IMR-90 (cell line): ENCODE measurements at regions not wholly inside any gene's neighbourhood (a gene's known extent, or its start where the extent isn't known, plus 50 kb on each side); places are given as distances from the start of the nearest gene placed in this dataset.
"Not testable (repeated sequence)": the region's sequence is repeated elsewhere in the genome, so short reads cannot be mapped to it uniquely, and the experiment has no call there.

ENCODE experiments used
- ATAC-seq: fragments of 200-7000 bp; cut with Tn5 transposase; 2 replicates; pipeline ENCODE4 v1.9.1; 2020; ENCODE audit warnings: low read depth, mild to moderate bottlenecking, moderate library complexity
- BruUV-seq: library from RNA; stranded (reverse); fragments of 400-500 nt; replicated peaks from 2 replicates; lab custom pipeline; 2021; lab: Mats Ljungman, UMichigan
- CTCF ChIA-PET: fragments of 300-600 bp; formaldehyde crosslinking; extraction: SDS; loops from one replicate; lab custom pipeline; 2021; ENCODE audit warnings: antibody characterized with exemption; lab: Yijun Ruan, JAX
- POLR2A ChIA-PET: fragments of 300-600 bp; sonication (Branson Sonifier 250); formaldehyde crosslinking; loops from one replicate; lab custom pipeline; 2022; ENCODE audit warnings: antibody characterized with exemption; ENCODE audit not compliant: unreplicated experiment; lab: Charles Lee
- DNase-seq: peaks from one replicate; pipeline ENCODE4 v3.0.0; 2013
- H2AFZ ChIP-seq: replicated peaks from 2 replicates; pipeline ENCODE3; 2013; ENCODE audit warnings: low read length, mild to moderate bottlenecking; ENCODE audit not compliant: poor library complexity
- H2AK5ac ChIP-seq: 2 replicates; pipeline ENCODE4 v1.6.1; 2013; ENCODE audit warnings: low read depth, low read length, inconsistent platforms
- H2AK9ac ChIP-seq: replicated peaks from 2 replicates; pipeline ENCODE3; 2013; ENCODE audit warnings: mild to moderate bottlenecking, low read depth, low read length, moderate library complexity; ENCODE audit not compliant: poor library complexity
- H2BK120ac ChIP-seq: 2 replicates; pipeline ENCODE4 v1.6.1; 2013; ENCODE audit warnings: low read depth, low read length, inconsistent platforms
- H2BK15ac ChIP-seq: 3 replicates; pipeline ENCODE4 v1.6.1; 2013; ENCODE audit warnings: low read depth, low read length, inconsistent platforms
- H2BK20ac ChIP-seq: 2 replicates; pipeline ENCODE4 v1.6.1; 2013; ENCODE audit warnings: low read depth, mild to moderate bottlenecking, inconsistent platforms, low read length, moderate library complexity
- H2BK5ac ChIP-seq: 2 replicates; pipeline ENCODE4 v1.6.1; 2013; ENCODE audit warnings: mild to moderate bottlenecking, low read depth, low read length, inconsistent platforms; ENCODE audit not compliant: poor library complexity, severe bottlenecking
- H3K14ac ChIP-seq: replicated peaks from 2 replicates; pipeline ENCODE4 v1.6.1; 2013; ENCODE audit warnings: low read depth, low read length, inconsistent platforms
- H3K18ac ChIP-seq: 2 replicates; pipeline ENCODE4 v1.6.1; 2013; ENCODE audit warnings: low read depth, low read length, control low read depth
- H3K23ac ChIP-seq: 2 replicates; pipeline ENCODE4 v1.6.1; 2013; ENCODE audit warnings: low read depth, low read length, inconsistent platforms
- H3K27ac ChIP-seq: 2 replicates; pipeline ENCODE4 v1.5.1; 2013; ENCODE audit warnings: mild to moderate bottlenecking, control low read depth, low read length; ENCODE audit not compliant: insufficient read depth
- H3K27me3 ChIP-seq: 2 replicates; pipeline ENCODE4 v1.6.1; 2013; ENCODE audit warnings: low read length; ENCODE audit not compliant: control insufficient read depth, insufficient read depth
- H3K36me3 ChIP-seq: 2 replicates; pipeline ENCODE4 v1.6.1; 2013; ENCODE audit warnings: low read length, mixed read lengths; ENCODE audit not compliant: control insufficient read depth, insufficient read depth
- H3K4ac ChIP-seq: 2 replicates; pipeline ENCODE4 v1.6.1; 2013; ENCODE audit warnings: low read depth, low read length, inconsistent platforms
- H3K4me1 ChIP-seq: 2 replicates; pipeline ENCODE4 v1.6.1; 2013; ENCODE audit warnings: low read length, mixed read lengths; ENCODE audit not compliant: control insufficient read depth, insufficient read depth
- H3K4me2 ChIP-seq: 2 replicates; pipeline ENCODE4 v1.6.1; 2013; ENCODE audit warnings: low read depth, mild to moderate bottlenecking, control low read depth, low read length, moderate library complexity
- H3K4me3 ChIP-seq: 2 replicates; pipeline ENCODE4 v1.5.1; 2013; ENCODE audit warnings: low read depth, mild to moderate bottlenecking, control low read depth, low read length, moderate library complexity; ENCODE audit not compliant: insufficient read depth
- H3K56ac ChIP-seq: 2 replicates; pipeline ENCODE4 v1.6.1; 2013; ENCODE audit warnings: low read length, inconsistent platforms; ENCODE audit not compliant: insufficient read depth; ENCODE audit errors: extremely low read depth
- H3K79me1 ChIP-seq, 2 experiments: 2 replicates each; pipeline ENCODE4 v1.6.1; 2013; ENCODE audit warnings: low read length in 2 of 2, inconsistent platforms in 1 of 2, low read depth in 1 of 2
- H3K9ac ChIP-seq: 2 replicates; pipeline ENCODE4 v1.6.1; 2013; ENCODE audit warnings: low read depth, low read length, control low read depth
- H3K9me1 ChIP-seq: 2 replicates; pipeline ENCODE4 v1.6.1; 2013; ENCODE audit warnings: low read length, inconsistent platforms; ENCODE audit not compliant: insufficient read depth
- H3K9me3 ChIP-seq: 2 replicates; pipeline ENCODE4 v1.6.1; 2013; ENCODE audit warnings: low read length; ENCODE audit not compliant: control insufficient read depth, insufficient read depth
- H4K20me1 ChIP-seq: 2 replicates; pipeline ENCODE4 v1.6.1; 2013; ENCODE audit warnings: low read length, inconsistent platforms; ENCODE audit not compliant: insufficient read depth
- H4K5ac ChIP-seq: 2 replicates; pipeline ENCODE4 v1.6.1; 2013; ENCODE audit warnings: mild to moderate bottlenecking, low read depth, low read length, control low read depth
- H4K8ac ChIP-seq, 2 experiments: 2 replicates each; pipeline ENCODE4 v1.6.1; 2013; ENCODE audit warnings: low read depth in 2 of 2, low read length in 2 of 2, control low read depth in 1 of 2, inconsistent platforms in 1 of 2
- H4K91ac ChIP-seq: 2 replicates; pipeline ENCODE4 v1.6.1; 2013; ENCODE audit warnings: low read depth, low read length, inconsistent platforms; ENCODE audit not compliant: insufficient read depth
- WGBS, 2 experiments: methylation state at CpG; one replicate each; pipeline versions ENCODE4 v1.1.5 to v1.1.7; 2013; ENCODE audit warnings: missing lambda C conversion rate in 2 of 2; ENCODE audit not compliant: insufficient read length in 1 of 2; ENCODE audit errors: extremely low coverage in 2 of 2; 5-methylcytosine and 5-hydroxymethylcytosine counted together
- dilution Hi-C: fragments of 300-500 bp; cut with HindIII; formaldehyde crosslinking; loops from one replicate; pipeline ENCODE4 v1.14.3; 2018; ENCODE audit warnings: low sequenced_read_pairs; ENCODE audit not compliant: unreplicated experiment
- in situ Hi-C: fragments of 300-500 bp; cut with MboI; formaldehyde crosslinking; loops from 3 replicates; pipeline ENCODE4 v1.14.3; 2019; ENCODE audit warnings: low sequenced_read_pairs, inconsistent platforms, mixed read lengths
- intact Hi-C: fragments of 100-400 bp; cut with micrococcal nuclease; formaldehyde crosslinking; loops from 2 replicates; pipeline ENCODE4 v1.10.0; 2022

- H3K9me3 ChIP-seq, H2AFZ ChIP-seq, H3K36me3 ChIP-seq, H3K56ac ChIP-seq, H3K18ac ChIP-seq, H4K20me1 ChIP-seq, BruUV-seq, H2AK5ac ChIP-seq, H2BK120ac ChIP-seq, H3K4me2 ChIP-seq, H4K91ac ChIP-seq, H3K9me1 ChIP-seq, H2BK20ac ChIP-seq, H3K14ac ChIP-seq, DNase-seq, H4K8ac ChIP-seq, H4K5ac ChIP-seq, H3K27me3 ChIP-seq, intact Hi-C loops, H3K79me1 ChIP-seq, H2BK5ac ChIP-seq, ATAC-seq, dilution Hi-C loops, H2AK9ac ChIP-seq, H3K27ac ChIP-seq, H3K4ac ChIP-seq, H3K4me1 ChIP-seq, POLR2A ChIA-PET, H3K23ac ChIP-seq, H3K9ac ChIP-seq, in situ Hi-C loops, H2BK15ac ChIP-seq, CTCF ChIA-PET, H3K4me3 ChIP-seq: not testable (repeated sequence)
- no CpG with 5 or more reads among the region's 1 CpG for WGBS, 2 experiments
These were observed 99.0 kb upstream of the THOC3 start for GRCh38 chr5:176067162-176067561.

- H2AFZ ChIP-seq, H3K4ac ChIP-seq, in situ Hi-C loops, H3K9ac ChIP-seq, DNase-seq, H3K23ac ChIP-seq, CTCF ChIA-PET, H3K9me1 ChIP-seq, H3K56ac ChIP-seq, H4K20me1 ChIP-seq, H3K4me3 ChIP-seq, H4K5ac ChIP-seq, H3K4me1 ChIP-seq, BruUV-seq, H4K8ac ChIP-seq, H3K27ac ChIP-seq, ATAC-seq, H3K18ac ChIP-seq, H3K14ac ChIP-seq, H3K9me3 ChIP-seq, H3K36me3 ChIP-seq, H2AK9ac ChIP-seq, intact Hi-C loops, H2BK5ac ChIP-seq, H2BK20ac ChIP-seq, dilution Hi-C loops, H3K79me1 ChIP-seq, H2BK120ac ChIP-seq, H3K27me3 ChIP-seq, H4K91ac ChIP-seq, H3K4me2 ChIP-seq, H2BK15ac ChIP-seq, POLR2A ChIA-PET, H2AK5ac ChIP-seq: not testable (repeated sequence)
- WGBS, 2 experiments = no CpG with 5 or more reads among the region's 5 CpGs
These were observed 99.8 kb upstream of the THOC3 start for GRCh38 chr5:176067948-176068347.
